GM18951 (cell line): ENCODE measurements at regions not wholly inside any gene's neighbourhood (a gene's known extent, or its start where the extent isn't known, plus 50 kb on each side); places are given as distances from the start of the nearest gene placed in this dataset.

Experiments used
- POLR2A ChIP-seq: IDR thresholded peaks from 4 replicates; pipeline ENCODE4 v1.6.1; 2011; ENCODE audit warnings: mild to moderate bottlenecking; ENCODE audit not compliant: insufficient read length, insufficient read depth; ENCODE audit errors: extremely low read depth
- in situ Hi-C: fragments of 300-500 bp; cut with MboI; formaldehyde crosslinking; loops from one replicate; pipeline ENCODE4 v1.12.0; 2022; ENCODE audit warnings: low sequenced_read_pairs, mixed read lengths, inconsistent platforms; ENCODE audit not compliant: unreplicated experiment

DNA sequence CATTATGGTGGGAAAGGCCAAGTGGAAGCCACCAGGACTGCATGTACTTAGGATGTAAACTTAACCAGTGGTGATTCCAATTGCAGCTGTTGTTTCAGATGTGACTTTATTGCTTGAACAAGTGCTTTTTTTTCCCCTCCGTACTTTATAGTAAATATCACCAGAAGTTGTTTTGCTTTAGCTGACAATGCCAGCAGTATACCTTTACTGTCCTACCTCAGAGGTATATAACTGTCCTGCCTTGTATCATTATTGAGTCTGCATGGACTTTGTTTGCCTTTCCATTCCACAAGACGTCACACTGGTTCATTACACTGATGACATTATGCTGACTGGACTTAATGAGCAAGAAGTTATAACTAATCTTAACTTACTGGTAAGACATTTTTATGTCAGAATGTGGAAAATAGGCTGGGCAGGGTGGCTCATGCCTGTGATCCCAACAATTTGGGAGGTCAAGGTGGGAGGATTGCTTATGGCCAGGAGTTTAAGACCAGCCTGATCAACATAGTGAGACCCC, 77.1 kb upstream of the RAB18 start:
- in situ Hi-C loops: loop anchor here (25.0 kb wide), 1 partner anchor 235 kb away; no protein-coding TSS in a partner anchor
- no peak for TF ChIP-seq POLR2A

DNA sequence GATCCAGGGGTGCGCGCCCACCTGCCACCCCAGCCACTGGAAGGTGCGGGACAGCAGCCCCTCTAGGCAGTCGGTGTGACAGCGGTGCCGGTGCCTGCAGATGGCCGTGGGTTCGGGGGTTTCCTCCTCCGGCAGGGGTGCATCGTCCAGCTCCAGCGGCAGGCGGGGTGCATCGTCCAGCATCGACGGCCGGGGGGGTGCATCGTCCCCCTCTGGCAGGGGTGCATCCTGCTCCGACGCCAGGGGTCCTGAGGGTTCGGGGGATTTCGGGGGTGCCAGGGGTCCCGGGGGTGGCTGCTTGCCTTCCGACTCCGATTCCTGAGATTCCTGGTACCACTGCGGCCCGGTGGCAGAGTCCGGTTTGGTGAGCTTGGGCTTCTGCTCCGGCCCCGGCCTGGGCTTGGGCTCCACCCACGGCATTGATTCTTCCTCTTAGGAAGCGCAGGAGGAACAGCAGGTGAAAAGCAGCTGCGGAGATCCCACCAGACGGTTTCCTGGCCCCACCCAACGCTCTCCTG, 90.2 kb upstream of the RAB18 start:
- in situ Hi-C loops: no loop called here
- TF ChIP-seq POLR2A: no peak

DNA sequence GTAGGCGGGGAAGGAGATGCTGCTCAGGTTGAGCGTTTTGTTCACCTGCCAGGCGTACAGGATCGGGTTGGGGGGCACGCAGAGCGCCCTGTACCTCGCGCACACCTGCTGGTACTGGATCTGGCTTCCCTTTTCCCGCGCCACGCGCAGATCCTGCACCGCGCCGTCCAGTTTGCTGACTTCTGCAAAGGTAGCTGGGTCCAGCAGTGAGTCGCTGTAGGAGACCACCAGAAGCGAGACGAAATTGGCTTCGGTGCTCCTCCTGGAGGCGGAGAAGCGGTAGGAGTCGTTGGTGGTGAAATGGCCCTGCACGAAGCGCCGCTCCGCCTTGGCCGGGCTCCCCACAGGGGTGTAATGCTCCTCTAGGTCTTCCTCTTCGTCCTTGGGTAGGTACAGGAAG, 90.7 kb upstream of the RAB18 start:
- TF ChIP-seq POLR2A: no peak
- in situ Hi-C loops: no loop called here

DNA sequence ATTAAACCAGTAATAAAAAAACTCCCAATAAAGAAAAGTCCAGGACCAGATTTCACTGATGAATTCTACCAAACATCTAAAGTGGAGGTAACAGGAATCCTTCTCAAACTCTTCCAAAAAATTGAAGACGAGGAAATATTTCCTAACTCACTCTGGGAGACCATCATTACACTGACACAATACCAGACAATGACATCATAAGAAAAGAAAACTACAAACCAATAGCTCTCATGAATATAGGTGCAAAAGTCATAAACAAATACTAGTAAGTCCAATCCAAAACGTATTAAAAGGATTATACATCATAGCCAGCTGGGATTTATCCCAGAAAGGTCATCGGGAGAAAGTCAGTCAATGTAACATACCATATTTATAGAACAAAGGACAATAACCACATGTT, 94.0 kb upstream of the RAB18 start:
- in situ Hi-C loops: no loop called here
- no peak for TF ChIP-seq POLR2A

DNA sequence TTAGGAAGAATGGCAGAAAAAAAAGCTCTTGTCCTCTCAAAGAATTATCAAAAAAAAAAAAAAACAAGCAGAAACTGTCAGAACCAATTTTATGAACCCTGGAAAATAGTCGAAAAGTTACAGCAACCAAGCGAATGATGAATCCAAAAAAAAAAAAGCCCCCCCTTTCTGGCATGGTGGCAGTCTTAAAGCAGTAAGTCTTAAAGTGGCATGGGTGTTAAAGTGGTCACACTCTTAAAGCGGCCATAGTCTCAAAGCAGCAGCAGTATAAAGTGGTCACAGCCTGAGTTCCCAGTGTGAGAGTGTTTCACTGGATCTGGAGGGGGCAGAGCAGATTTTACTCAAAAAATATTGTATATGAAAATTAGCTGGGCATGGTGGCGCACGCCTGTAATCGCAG, 96.8 kb upstream of the RAB18 start:
- TF ChIP-seq POLR2A: no peak
- in situ Hi-C loops: no loop called here

DNA sequence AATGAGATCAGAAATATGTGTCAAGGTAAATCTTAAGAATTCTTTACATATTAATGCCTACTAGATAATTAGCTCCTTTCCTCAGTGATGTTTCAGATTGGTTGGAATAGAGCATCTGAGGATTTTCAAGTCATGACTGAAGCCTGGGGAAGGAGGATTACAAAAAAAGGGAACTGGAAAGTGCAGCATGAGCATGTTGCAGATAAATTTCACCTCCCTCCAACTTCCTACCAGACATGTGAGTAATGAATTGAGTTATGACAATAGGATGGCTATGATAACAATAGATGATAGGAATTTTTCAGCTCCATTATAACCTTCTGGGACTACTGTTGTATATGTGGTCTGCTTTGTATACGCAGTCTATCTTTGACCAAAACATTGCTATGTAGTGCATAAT, 104.2 kb upstream of the RAB18 start:
- no peak for TF ChIP-seq POLR2A
- in situ Hi-C loops: no loop called here

DNA sequence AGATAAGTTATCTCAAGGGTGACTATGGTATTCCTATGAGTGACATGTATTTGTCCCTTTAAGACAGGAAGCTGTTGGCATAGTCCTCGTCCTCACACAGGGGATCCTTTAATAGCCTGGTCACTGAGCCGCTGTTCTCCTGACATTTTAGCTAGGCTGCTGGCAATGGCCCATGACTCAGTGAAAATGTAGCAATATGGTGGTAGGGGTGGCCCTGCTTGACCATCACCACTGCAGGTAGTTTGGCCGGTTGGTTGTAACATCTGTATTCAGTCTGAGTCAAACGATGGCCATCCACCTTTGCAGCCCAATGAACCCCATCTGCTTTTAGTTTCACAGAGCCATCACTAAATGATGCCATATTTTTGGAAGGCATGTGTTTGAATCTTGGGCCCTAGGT, 110.1 kb upstream of the RAB18 start:
- in situ Hi-C loops: no loop called here
- no peak for TF ChIP-seq POLR2A

DNA sequence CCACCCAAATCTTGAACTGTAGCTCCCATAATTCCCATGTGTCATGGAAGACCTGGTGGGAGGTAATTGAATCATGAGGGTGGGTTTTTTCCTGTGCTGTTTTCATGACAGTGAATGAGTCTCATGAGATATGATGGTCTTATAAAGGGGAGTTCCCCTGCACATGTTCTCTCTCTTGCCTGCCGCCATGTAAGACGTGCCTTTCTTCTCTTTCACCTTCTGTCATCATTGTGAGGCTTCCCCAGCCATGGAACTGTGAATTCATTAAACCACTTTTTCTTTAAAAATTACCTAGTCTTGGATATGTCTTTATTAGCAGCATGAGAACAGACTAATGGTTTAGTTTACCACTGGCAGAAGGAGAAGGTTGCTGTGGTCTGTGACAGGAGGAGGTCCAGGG, 111.5 kb upstream of the RAB18 start:
- TF ChIP-seq POLR2A: no peak
- in situ Hi-C loops: no loop called here

DNA sequence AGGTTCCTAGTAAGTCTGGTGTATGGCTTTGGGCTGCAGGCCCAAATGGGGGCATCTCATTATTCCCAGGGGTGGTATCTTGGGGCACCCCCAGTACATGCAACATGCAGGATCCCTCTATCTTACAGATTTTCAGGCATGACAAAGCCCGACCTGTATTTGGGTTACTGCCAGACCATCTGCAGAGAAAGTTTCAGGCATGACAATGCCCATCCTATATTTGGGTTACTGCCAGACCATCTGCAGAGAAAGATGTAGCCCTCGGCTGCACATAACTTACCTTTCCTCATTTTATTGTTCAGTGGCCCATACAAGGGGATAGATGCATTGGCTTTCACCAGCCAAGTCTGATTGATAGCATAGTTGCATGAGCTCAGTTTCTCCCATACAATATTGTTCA, 112.2 kb upstream of the RAB18 start:
- in situ Hi-C loops: no loop called here
- TF ChIP-seq POLR2A: no peak

DNA sequence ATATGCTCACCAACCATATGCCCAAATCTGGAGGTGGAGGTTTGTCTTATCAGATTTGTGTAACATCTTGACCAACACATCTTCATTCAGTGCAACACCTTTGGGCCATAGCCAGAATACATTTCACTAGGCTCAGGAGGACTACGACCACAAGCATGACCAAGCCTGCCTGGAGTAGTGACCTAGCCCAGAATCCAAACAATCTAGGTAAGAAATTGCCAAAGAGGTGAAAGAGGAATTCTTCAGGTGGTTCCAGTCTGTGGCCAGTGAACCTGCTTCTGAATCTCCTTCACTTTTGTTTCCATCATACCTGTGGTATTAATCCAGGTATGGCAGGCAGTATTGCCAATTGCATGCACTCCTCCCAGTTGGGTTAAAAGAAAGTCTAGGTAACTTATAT, 112.8 kb upstream of the RAB18 start:
- TF ChIP-seq POLR2A: no peak
- in situ Hi-C loops: no loop called here

DNA sequence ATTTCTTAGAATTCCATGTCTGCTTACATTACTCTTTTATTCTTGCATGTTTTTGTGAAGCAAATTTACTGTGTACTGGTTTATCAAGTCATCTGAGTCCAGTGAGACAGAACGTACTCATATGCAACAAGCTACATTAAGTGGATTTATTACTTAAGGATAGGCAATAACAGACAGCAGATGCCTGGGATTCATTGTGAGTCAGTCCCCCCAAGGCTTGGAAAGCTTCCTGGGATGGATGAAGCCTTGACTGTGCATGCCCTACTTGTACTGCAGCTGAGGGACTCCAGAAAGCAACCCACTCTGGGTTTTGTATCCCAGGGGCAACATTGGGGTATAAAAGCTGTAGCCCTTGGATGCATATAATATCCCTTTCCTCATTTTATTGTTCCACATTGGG, 113.4 kb upstream of the RAB18 start:
- TF ChIP-seq POLR2A: no peak
- in situ Hi-C loops: no loop called here

DNA sequence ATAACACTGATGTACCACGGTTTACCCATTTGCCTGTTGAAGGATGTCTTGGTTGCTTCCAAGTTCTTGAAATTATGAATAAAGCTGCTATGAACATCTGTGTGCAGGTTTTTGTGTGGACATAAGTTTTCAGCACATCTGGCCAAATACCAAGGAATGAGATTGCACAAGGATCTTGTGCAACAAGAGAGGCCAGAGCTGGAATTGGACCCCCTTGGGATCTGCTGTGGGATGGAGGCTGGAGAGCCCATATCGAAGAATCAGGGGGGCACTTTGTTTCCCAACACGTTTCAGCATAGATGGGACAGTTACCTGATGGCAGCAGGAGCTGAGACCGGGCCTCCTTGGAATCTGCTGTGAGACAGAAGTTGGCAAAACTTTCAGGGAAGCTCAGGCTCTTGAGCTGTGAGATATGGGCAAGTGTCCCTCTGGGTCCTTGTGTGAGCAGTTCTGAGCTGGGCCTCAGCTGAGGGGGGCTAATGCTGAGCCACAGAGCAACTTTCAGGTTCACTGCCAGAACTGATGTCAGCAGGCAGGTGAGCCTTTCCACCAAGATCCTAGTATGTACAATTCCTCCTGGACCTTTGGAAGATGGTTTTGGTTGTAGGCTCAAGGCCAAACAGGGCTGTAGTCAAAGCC, 115.2 kb upstream of the RAB18 start:
- in situ Hi-C loops: no loop called here
- no peak for TF ChIP-seq POLR2A

DNA sequence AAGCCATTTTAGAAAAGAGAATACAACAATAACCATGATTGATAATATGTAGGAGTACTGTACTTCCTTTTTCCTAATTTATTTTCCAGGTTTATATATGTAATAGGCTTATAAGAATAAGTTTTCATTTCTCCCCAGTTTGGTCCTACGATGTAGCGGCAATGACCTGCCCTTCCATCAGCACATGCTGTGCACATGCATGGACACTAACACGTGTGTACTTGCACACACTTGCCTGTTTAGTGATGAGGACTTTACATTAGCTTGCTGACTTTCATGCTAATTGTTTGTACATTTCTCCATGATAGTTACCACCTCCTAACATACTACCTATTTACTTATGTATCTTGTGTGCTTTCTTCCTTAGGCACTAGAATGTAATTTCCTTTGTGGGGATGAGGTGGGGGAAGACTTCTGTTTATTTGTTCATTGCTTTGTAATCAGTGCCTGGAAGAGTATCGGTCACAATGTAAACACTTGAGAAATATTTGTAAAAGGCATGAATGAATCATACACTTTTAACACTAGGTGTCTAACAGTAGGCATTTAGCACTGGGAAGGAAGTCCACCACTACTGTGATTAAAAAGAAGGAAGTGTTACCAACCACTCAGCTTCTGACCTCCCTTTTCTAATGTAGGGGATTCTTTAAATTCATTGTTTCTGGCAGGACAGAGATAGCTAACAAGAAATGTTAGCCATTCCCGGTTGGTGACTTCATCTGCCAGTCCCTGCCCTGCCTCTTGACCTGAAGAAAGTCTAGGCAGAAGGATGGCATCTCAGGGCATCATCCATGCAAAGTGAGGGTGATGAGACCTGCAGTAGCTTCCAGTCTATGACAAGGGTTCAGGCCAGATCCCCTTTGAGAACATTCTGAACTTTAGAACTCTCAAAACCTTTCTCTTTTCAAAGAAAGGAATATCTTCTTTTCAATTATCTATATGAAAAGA, 120.2 kb upstream of the RAB18 start:
- TF ChIP-seq POLR2A: no peak
- in situ Hi-C loops: no loop called here
